ENCODE measurements at regions not wholly inside any gene's neighbourhood (a gene's known extent, or its start where the extent isn't known, plus 50 kb on each side); places are given as distances from the start of the nearest gene placed in this dataset.

- in situ Hi-C loops (cut with HindIII; ENCODE audit: low sequenced_read_pairs): no loop called here
- DNase-seq (ENCODE audit: low read depth): no peak
- no peak overlapping the region for H3K4me3 ChIP-seq (ENCODE audit: low read depth, low read length)
- TF ChIP-seq CTCF (IDR thresholded peaks at IDR 0.05; ENCODE audit: low read depth, low read length, missing control alignments): no peak
Measured at GRCh38 chr1:119226913-119227312, 86.5 kb upstream of the WARS2 start.

DNA sequence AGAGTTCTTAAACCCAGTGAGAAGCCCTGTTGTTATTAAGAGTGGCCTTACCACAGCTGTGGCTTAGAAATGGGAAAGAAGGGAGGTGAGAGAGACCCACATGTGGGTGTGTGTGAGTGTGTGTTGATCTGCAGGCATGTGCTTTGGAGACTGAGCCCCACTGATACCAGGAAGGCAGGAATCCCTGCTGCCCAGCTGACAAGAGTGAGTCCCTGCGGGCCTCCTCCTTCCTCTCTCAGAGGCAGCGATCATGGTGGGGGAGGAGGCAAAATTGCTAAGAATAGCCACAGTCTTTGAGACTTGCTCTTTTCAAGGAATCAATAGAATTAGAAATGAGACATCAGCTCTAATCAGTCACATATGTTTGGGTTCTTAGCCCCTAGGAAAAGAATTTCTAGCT, 87.0 kb upstream of the WARS2 start:
- no peak for DNase-seq (ENCODE audit: low read depth)
- TF ChIP-seq CTCF (IDR thresholded peaks at IDR 0.05; ENCODE audit: low read depth, low read length, missing control alignments): no peak
- in situ Hi-C loops (cut with HindIII; ENCODE audit: low sequenced_read_pairs): no loop called here
- no peak overlapping the region for H3K4me3 ChIP-seq (ENCODE audit: low read depth, low read length)

DNA sequence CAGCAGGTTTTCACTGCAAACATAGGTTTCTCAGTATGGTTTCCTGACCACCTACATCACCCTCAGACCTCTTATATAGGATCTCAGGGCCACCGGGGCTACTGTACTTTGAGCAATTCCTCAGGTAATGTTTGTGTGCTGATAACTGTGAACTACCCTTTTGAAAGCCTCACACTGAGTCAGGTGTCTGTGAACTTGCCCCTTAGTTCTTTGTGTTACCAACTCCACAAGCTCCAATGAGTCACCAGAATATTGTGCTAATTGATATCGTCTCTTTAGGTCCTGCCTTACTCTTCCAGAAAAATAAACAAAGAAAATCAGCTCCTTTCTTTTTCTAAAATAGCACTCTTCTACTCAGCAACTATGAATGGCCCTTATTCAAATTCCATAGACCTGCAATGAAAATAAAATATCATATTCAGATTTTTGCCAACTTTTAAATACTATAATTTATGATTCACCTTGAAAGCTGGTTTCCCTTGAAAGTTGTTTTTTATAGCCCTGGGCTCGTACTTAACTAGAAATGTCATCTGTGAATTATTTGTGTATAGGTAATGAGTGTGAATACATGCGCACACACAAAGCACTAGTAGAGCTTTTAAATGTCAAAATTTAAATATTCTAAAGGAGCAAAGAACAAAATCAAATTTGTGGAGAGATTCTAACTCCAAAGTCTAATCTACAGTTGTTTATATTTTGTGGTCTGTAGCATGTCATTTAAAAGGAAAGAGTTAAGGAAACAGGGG, 88.1 kb upstream of the WARS2 start:
- no peak for DNase-seq (ENCODE audit: low read depth)
- no peak overlapping the region for H3K4me3 ChIP-seq (ENCODE audit: low read depth, low read length)
- no peak for TF ChIP-seq CTCF (IDR thresholded peaks at IDR 0.05; ENCODE audit: low read depth, low read length, missing control alignments)
- in situ Hi-C loops (cut with HindIII; ENCODE audit: low sequenced_read_pairs): no loop called here

- no peak for TF ChIP-seq CTCF (IDR thresholded peaks at IDR 0.05; ENCODE audit: low read depth, low read length, missing control alignments)
- in situ Hi-C loops (cut with HindIII; ENCODE audit: low sequenced_read_pairs): no loop called here
- no peak overlapping the region for H3K4me3 ChIP-seq (ENCODE audit: low read depth, low read length)
- DNase-seq (ENCODE audit: low read depth): no peak
Measured at GRCh38 chr1:119235120-119235519, 94.7 kb upstream of the WARS2 start.

GRCh38 chr1:119245881-119246280, 105.4 kb upstream of the WARS2 start:
- DNase-seq (ENCODE audit: low read depth): no peak
- no peak overlapping the region for H3K4me3 ChIP-seq (ENCODE audit: low read depth, low read length)
- in situ Hi-C loops (cut with HindIII; ENCODE audit: low sequenced_read_pairs): no loop called here
- TF ChIP-seq CTCF (IDR thresholded peaks at IDR 0.05; ENCODE audit: low read depth, low read length, missing control alignments): no peak

DNA sequence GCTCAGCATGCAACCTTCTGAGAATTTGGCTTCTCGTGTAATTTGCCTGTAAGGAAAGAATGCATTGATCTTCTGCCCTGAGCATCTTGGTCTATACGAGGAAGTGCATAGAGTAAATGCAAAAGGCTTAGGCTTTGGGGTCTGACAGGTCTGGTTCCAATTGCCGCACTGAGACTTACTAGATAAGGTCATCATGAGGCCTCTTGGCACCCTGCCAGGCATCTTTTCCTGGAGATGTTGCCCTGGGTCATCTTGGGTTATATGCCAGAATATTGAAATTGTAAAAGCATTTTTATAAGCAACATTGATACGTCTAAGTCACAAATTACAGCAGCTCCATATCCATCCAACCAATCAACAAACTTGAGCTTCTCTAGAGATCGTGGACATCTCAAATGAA, 108.8 kb upstream of the WARS2 start:
- no peak overlapping the region for H3K4me3 ChIP-seq (ENCODE audit: low read depth, low read length)
- no peak for DNase-seq (ENCODE audit: low read depth)
- TF ChIP-seq CTCF (IDR thresholded peaks at IDR 0.05; ENCODE audit: low read depth, low read length, missing control alignments): no peak
- in situ Hi-C loops (cut with HindIII; ENCODE audit: low sequenced_read_pairs): no loop called here

All from astrocyte of the cerebellum (primary cell).